Spinal cord (tissue), 9 donors: ENCODE measurements at regions not wholly inside any gene's neighbourhood (a gene's known extent, or its start where the extent isn't known, plus 50 kb on each side); places are given as distances from the start of the nearest gene placed in this dataset.

Experiments
- DNase-seq, 6 donors: peaks; one replicate each; pipeline versions ENCODE4 v3.0.0 to v3.0.0-alpha.2; 2013 to 2015; ENCODE audit warnings: low spot score in 6 of 6, low read depth in 4 of 6
- H3K27ac ChIP-seq: one replicate; pipeline ENCODE4 v1.5.1; 2013; ENCODE audit warnings: low read depth, low read length, control low read depth
- H3K27me3 ChIP-seq: one replicate; pipeline ENCODE4 v1.6.1; 2013; ENCODE audit warnings: low read length; ENCODE audit not compliant: control insufficient read depth, insufficient read depth
- H3K36me3 ChIP-seq: one replicate; pipeline ENCODE4 v1.6.1; 2013; ENCODE audit warnings: low read length; ENCODE audit not compliant: control insufficient read depth, insufficient read depth
- H3K4me1 ChIP-seq: one replicate; pipeline ENCODE4 v1.6.1; 2013; ENCODE audit warnings: low read length; ENCODE audit not compliant: control insufficient read depth, insufficient read depth
- H3K4me3 ChIP-seq: one replicate; pipeline ENCODE4 v1.5.1; 2013; ENCODE audit warnings: low read depth, low read length, control low read depth
- H3K9me3 ChIP-seq: one replicate; pipeline ENCODE4 v1.6.1; 2013; ENCODE audit warnings: low read length; ENCODE audit not compliant: control insufficient read depth, insufficient read depth
- WGBS: methylation state at CpG from one replicate; pipeline ENCODE4 v1.1.5; 2013; ENCODE audit warnings: missing lambda C conversion rate; ENCODE audit not compliant: insufficient coverage; 5-methylcytosine and 5-hydroxymethylcytosine counted together
- donor health status: healthy.

DNA sequence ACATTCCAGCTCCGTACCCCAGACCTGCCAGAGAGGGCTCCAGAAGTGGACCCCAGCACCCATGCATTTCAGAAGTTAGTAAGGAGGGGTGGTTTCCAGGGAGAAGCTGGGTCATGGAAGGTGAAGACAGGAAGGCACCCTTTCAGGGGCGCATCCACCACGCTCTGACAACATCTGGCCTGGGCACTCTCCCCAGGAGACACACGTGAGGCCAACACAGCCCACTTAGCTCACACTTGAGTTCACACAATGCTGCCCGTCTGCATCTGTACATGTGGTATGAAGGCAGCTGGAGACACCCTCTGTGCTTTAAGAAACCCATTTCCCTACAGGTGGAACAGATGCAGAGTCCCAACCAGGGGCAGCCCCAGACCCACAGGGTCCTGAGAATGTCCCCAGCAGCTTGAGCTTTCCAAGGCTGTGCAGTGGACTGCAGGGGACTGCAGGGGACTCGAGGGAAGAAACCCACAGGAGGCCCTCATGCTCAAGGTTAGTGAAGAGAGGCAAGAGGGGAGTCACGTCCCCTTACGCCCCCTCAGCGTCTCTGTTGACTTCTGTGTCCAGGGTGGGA is 326.8 kb upstream of the IRX1 start:
- Histone ChIP-seq H3K27ac (no peak overlapping the region), H3K4me3 (no peak overlapping the region), H3K36me3 (no peaks in the 10 kb centered on the region), H3K9me3 (no peaks in the 10 kb centered on the region), H3K4me1 (no peaks in the 10 kb centered on the region), H3K27me3 (no peaks in the 10 kb centered on the region)
- 100% methylated on average over 2 of the region's 9 CpGs for WGBS
- no peak for DNase-seq

GRCh38 chr5:3266861-3267260 is 328.8 kb upstream of the IRX1 start:
- Histone ChIP-seq H3K27me3 (no peaks in the 10 kb centered on the region), H3K9me3 (no peaks in the 10 kb centered on the region), H3K27ac (no peak overlapping the region), H3K36me3 (no peaks in the 10 kb centered on the region), H3K4me3 (no peak overlapping the region), H3K4me1 (no peaks in the 10 kb centered on the region)
- no peak for DNase-seq
- 100% methylated on average over 5 of the region's 5 CpGs for WGBS

DNA sequence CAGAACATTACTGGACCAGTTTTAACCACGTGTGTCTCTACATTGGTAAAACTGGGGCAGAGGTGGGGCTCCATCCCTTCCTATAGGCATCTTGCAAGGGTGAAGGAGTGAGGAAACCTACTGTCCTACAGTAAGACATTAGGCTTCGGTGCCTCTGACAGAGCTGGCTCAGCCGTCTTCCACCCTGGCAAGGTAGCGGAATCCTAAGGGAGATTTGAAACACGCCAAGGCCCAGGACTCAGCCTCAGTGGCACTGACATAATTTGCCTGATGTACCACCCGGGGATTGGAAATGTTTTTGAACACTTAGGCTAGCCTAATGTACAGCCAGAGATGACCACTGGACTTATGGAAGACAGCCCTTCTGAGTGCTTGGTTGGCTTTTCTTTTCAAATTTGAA is 329.7 kb upstream of the IRX1 start:
- Histone ChIP-seq H3K27ac (no peak overlapping the region), H3K4me1 (no peaks in the 10 kb centered on the region), H3K36me3 (no peaks in the 10 kb centered on the region), H3K9me3 (no peaks in the 10 kb centered on the region), H3K27me3 (no peaks in the 10 kb centered on the region), H3K4me3 (no peak overlapping the region)
- 92% methylated on average over 6 of the region's 6 CpGs for WGBS
- no peak for DNase-seq

GRCh38 chr5:3265131-3265885 is 330.3 kb upstream of the IRX1 start:
- no peaks in the 10 kb centered on the region for H3K27me3 ChIP-seq
- no peaks in the 10 kb centered on the region for H3K36me3 ChIP-seq
- no peak overlapping the region for H3K27ac ChIP-seq
- H3K9me3 ChIP-seq = no peaks in the 10 kb centered on the region
- no peak overlapping the region for H3K4me3 ChIP-seq
- 0% methylated on average over 1 of the region's 5 CpGs for WGBS
- DNase-seq = no peak
- no peaks in the 10 kb centered on the region for H3K4me1 ChIP-seq

DNA sequence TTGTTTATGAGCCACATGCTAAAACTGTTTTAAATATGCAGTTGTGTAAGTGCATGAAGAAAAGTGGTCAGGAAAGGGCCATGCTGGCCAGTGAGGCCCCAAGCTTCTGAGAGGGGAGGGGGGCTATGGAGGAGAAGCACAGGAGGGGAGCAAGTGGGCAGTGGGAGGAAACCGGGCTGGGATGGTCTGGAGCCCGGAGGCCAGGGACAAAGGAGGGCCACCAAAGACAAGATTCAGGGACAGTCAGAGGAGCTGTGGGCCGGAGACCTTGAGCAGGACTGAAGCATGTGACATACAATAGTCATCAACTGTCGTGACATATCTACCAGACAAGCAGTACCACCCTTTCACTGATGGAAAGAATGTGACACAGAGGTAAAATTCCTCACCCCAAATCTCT is 333.2 kb upstream of the IRX1 start:
- no peak overlapping the region for H3K4me3 ChIP-seq
- H3K27ac ChIP-seq = no peak overlapping the region
- no peaks in the 10 kb centered on the region for H3K9me3 ChIP-seq
- no peaks in the 10 kb centered on the region for H3K27me3 ChIP-seq
- no peak for DNase-seq
- WGBS = 95% methylated on average over 4 of the region's 4 CpGs
- H3K4me1 ChIP-seq = no peaks in the 10 kb centered on the region
- H3K36me3 ChIP-seq = no peaks in the 10 kb centered on the region

- 100% methylated on average over 2 of the region's 4 CpGs for WGBS
- DNase-seq = no peak
- Histone ChIP-seq H3K36me3 (no peaks in the 10 kb centered on the region), H3K4me3 (no peak overlapping the region), H3K27me3 (no peaks in the 10 kb centered on the region), H3K4me1 (no peaks in the 10 kb centered on the region), H3K27ac (no peak overlapping the region), H3K9me3 (no peaks in the 10 kb centered on the region)
Measured at GRCh38 chr5:3261081-3261480, 334.6 kb upstream of the IRX1 start.

GRCh38 chr5:3258050-3258449 is 337.6 kb upstream of the IRX1 start:
- WGBS = 89% methylated on average over 7 of the region's 9 CpGs
- Histone ChIP-seq H3K27ac (no peak overlapping the region), H3K9me3 (no peaks in the 10 kb centered on the region), H3K4me1 (no peaks in the 10 kb centered on the region), H3K27me3 (no peaks in the 10 kb centered on the region), H3K4me3 (no peak overlapping the region), H3K36me3 (no peaks in the 10 kb centered on the region)
- no peak for DNase-seq

- H3K9me3 ChIP-seq = no peaks in the 10 kb centered on the region
- H3K27ac ChIP-seq = no peak overlapping the region
- no peaks in the 10 kb centered on the region for H3K4me1 ChIP-seq
- H3K36me3 ChIP-seq = no peaks in the 10 kb centered on the region
- no peak overlapping the region for H3K4me3 ChIP-seq
- no peaks in the 10 kb centered on the region for H3K27me3 ChIP-seq
- 100% methylated on average over 1 of the region's 1 CpG for WGBS
- DNase-seq = no peak
Measured at GRCh38 chr5:3252235-3252634, 343.4 kb upstream of the IRX1 start.

DNA sequence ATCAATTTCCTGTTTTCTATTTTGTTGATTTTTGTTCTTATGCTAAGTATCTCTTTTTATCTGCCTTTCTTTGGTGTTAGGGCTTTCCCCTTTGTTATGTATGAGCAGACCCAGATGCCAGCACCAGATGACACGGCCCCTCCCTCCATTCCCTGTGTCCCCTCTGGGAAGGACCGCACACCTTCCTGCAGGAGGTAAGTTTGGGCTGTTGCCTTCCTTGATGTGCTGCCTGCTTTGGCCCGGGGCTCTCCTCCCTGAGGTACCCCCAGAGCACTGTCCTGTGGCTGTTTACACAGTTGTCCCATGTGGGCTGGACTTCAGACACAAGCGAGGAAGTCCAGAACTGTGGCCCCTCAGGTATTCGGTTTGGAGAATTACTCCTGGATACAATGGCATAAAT is 343.8 kb upstream of the IRX1 start:
- Histone ChIP-seq H3K36me3 (no peaks in the 10 kb centered on the region), H3K4me3 (no peak overlapping the region), H3K27me3 (no peaks in the 10 kb centered on the region), H3K9me3 (no peaks in the 10 kb centered on the region), H3K27ac (no peak overlapping the region), H3K4me1 (no peaks in the 10 kb centered on the region)
- 37% methylated on average over 2 of the region's 5 CpGs for WGBS
- no peak for DNase-seq

DNA sequence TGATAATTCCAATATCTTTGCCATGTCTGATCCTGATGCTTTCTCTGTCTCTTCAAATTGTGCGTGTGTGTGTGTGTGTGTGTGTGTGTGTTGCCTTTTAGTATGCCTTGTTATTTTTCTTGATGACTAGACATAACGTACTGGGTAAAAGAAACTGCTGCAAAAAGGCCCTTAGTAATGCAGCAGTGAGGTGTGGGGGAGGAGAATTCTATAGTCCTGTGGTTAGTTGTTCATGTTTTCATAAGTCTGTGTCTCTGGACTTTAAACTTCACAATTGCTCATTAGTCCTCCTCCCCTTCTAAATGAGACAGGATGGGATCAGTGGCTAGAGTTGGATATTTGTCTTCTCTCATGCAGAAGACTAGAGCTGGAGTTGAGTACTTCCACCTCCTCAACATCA is 346.2 kb upstream of the IRX1 start:
- Histone ChIP-seq H3K4me1 (no peaks in the 10 kb centered on the region), H3K27ac (no peak overlapping the region), H3K27me3 (no peaks in the 10 kb centered on the region), H3K36me3 (no peaks in the 10 kb centered on the region), H3K9me3 (no peaks in the 10 kb centered on the region), H3K4me3 (no peak overlapping the region)
- no peak for DNase-seq
- 67% methylated on average over 1 of the region's 2 CpGs for WGBS
